Keratinocyte (primary cell): ENCODE measurements at regions not wholly inside any gene's neighbourhood (a gene's known extent, or its start where the extent isn't known, plus 50 kb on each side); places are given as distances from the start of the nearest gene placed in this dataset.

ENCODE experiments used
- DNase-seq: peaks from one replicate; pipeline ENCODE4 v3.0.0-alpha.2; 2011; ENCODE audit warnings: low read depth, missing footprints, low spot score
- FAIRE-seq: peaks from 2 replicates; lab custom pipeline; 2011; peaks lifted over from hg19 to GRCh38; lab: Jason Lieb, UNC
- H2AFZ ChIP-seq: 2 replicates; pipeline ENCODE4 v1.6.0; 2012; ENCODE audit warnings: low read length, control low read depth, inconsistent platforms; ENCODE audit not compliant: control insufficient read depth
- H3K27ac ChIP-seq: 2 replicates; pipeline ENCODE4 v1.5.1; 2011; ENCODE audit warnings: low read length; ENCODE audit not compliant: control insufficient read depth, insufficient read depth
- H3K27me3 ChIP-seq: 3 replicates; pipeline ENCODE4 v1.6.0; 2011; ENCODE audit warnings: low read length; ENCODE audit not compliant: control insufficient read depth, insufficient read depth; ENCODE audit errors: extremely low read depth
- H3K36me3 ChIP-seq, 2 experiments: 2 replicates in 1 of 2; 3 replicates in 1 of 2; pipeline ENCODE4 v1.5.1; 2011; ENCODE audit warnings: low read length in 2 of 2, mild to moderate bottlenecking in 1 of 2; ENCODE audit not compliant: control insufficient read depth in 2 of 2, insufficient read depth in 2 of 2; ENCODE audit errors: extremely low read depth in 1 of 2
- H3K4me1 ChIP-seq: 3 replicates; pipeline ENCODE4 v1.5.1; 2011; ENCODE audit warnings: low read length; ENCODE audit not compliant: control insufficient read depth, insufficient read depth; ENCODE audit errors: extremely low read depth
- H3K4me2 ChIP-seq: 3 replicates; pipeline ENCODE4 v1.6.0; 2011; ENCODE audit warnings: low read depth, low read length; ENCODE audit not compliant: control insufficient read depth, insufficient read depth; ENCODE audit errors: extremely low read depth
- H3K4me3 ChIP-seq, 3 experiments: fragments of 200-600 bp in 1 of 3; sonication (generic) in 1 of 3; 2 replicates in 2 of 3; 3 replicates in 1 of 3; pipeline ENCODE4 v1.5.1; 2011 to 2016; ENCODE audit warnings: low read length in 3 of 3, mild to moderate bottlenecking in 3 of 3, control low read depth in 2 of 3, inconsistent platforms in 1 of 3, low read depth in 1 of 3, mixed read lengths in 1 of 3, mixed run types in 1 of 3, moderate library complexity in 1 of 3; ENCODE audit not compliant: control insufficient read depth in 2 of 3, insufficient read depth in 2 of 3; ENCODE audit errors: extremely low read depth in 1 of 3
- H3K79me2 ChIP-seq: 2 replicates; pipeline ENCODE4 v1.6.0; 2012; ENCODE audit warnings: low read length; ENCODE audit not compliant: control insufficient read depth, insufficient read depth
- H3K9ac ChIP-seq: 3 replicates; pipeline ENCODE4 v1.6.0; 2011; ENCODE audit warnings: low read length; ENCODE audit not compliant: control insufficient read depth, insufficient read depth; ENCODE audit errors: extremely low read depth
- H3K9me1 ChIP-seq: 3 replicates; pipeline ENCODE4 v1.6.0; 2011; ENCODE audit warnings: low read length; ENCODE audit not compliant: control insufficient read depth, insufficient read depth; ENCODE audit errors: extremely low read depth
- H3K9me3 ChIP-seq: 2 replicates; pipeline ENCODE4 v1.5.1; 2012; ENCODE audit warnings: low read depth, low read length; ENCODE audit not compliant: control insufficient read depth
- H4K20me1 ChIP-seq: 3 replicates; pipeline ENCODE4 v1.6.0; 2011; ENCODE audit warnings: low read length; ENCODE audit not compliant: control insufficient read depth, insufficient read depth; ENCODE audit errors: extremely low read depth
- CTCF ChIP-seq, 3 experiments: IDR thresholded peaks in 1 of 3; conservative IDR thresholded peaks in 1 of 3; optimal IDR thresholded peaks in 1 of 3; 2 replicates in 2 of 3; 3 replicates in 1 of 3; pipeline versions ENCODE3 to v1.5.1; 2011; ENCODE audit warnings: low read length in 3 of 3, mild to moderate bottlenecking in 3 of 3, moderate library complexity in 2 of 3, control low read depth in 1 of 3, inconsistent platforms in 1 of 3; ENCODE audit not compliant: insufficient read depth in 2 of 3; ENCODE audit errors: extremely low read depth in 1 of 3
- EZH2 ChIP-seq: IDR thresholded peaks from one replicate; pipeline ENCODE4 v1.6.1; 2012; ENCODE audit warnings: inconsistent platforms, mild to moderate bottlenecking, low read length, moderate library complexity
- dilution Hi-C: fragments of 300-500 bp; cut with MboI; formaldehyde crosslinking; loops from one replicate; pipeline ENCODE4 v1.7.0; 2020; ENCODE audit warnings: low sequenced_read_pairs; ENCODE audit not compliant: extremely low pct_ligation_motif_present

- H3K4me2 ChIP-seq: no peak overlapping the region
- no peak overlapping the region for H3K9ac ChIP-seq
- H3K4me1 ChIP-seq: no peaks in the 10 kb centered on the region
- no peak overlapping the region for H2AFZ ChIP-seq
- no peaks in the 10 kb centered on the region for H3K36me3 ChIP-seq
- no peak overlapping the region for H3K27ac ChIP-seq
- H3K4me3 ChIP-seq: no peak overlapping the region
- H3K79me2 ChIP-seq: no peaks in the 10 kb centered on the region
- TF ChIP-seq CTCF (optimal IDR thresholded peaks at IDR 0.05 in 1 of 3, IDR thresholded peaks at IDR 0.05 in 1 of 3, conservative IDR thresholded peaks at IDR 0.05 in 1 of 3; ENCODE audit: extremely low read depth in 1 of 3, insufficient read depth in 2 of 3, low read length in 3 of 3) (no peak), EZH2 (no peak)
- FAIRE-seq: no peak
- no peaks in the 10 kb centered on the region for H3K9me1 ChIP-seq
- no peaks in the 10 kb centered on the region for H3K27me3 ChIP-seq
- H3K9me3 ChIP-seq: no peaks in the 10 kb centered on the region
- no peak for DNase-seq
- dilution Hi-C loops: no loop called here
- H4K20me1 ChIP-seq: no peaks in the 10 kb centered on the region
These were observed 1336.9 kb downstream of the XPNPEP1 start for GRCh38 chr10:108586424-108586823.

- no peak for FAIRE-seq
- no peaks in the 10 kb centered on the region for H3K36me3 ChIP-seq
- no peaks in the 10 kb centered on the region for H3K4me1 ChIP-seq
- H3K27me3 ChIP-seq: no peaks in the 10 kb centered on the region
- no peak overlapping the region for H3K4me3 ChIP-seq
- no peak overlapping the region for H3K4me2 ChIP-seq
- dilution Hi-C loops: no loop called here
- H4K20me1 ChIP-seq: no peaks in the 10 kb centered on the region
- no peak overlapping the region for H3K27ac ChIP-seq
- H2AFZ ChIP-seq: no peak overlapping the region
- no peaks in the 10 kb centered on the region for H3K9me3 ChIP-seq
- no peaks in the 10 kb centered on the region for H3K9me1 ChIP-seq
- H3K9ac ChIP-seq: no peak overlapping the region
- H3K79me2 ChIP-seq: no peaks in the 10 kb centered on the region
- DNase-seq: no peak
- TF ChIP-seq CTCF (optimal IDR thresholded peaks at IDR 0.05 in 1 of 3, IDR thresholded peaks at IDR 0.05 in 1 of 3, conservative IDR thresholded peaks at IDR 0.05 in 1 of 3; ENCODE audit: extremely low read depth in 1 of 3, insufficient read depth in 2 of 3, low read length in 3 of 3) (no peak), EZH2 (no peak)
These were observed 1339.4 kb downstream of the XPNPEP1 start for GRCh38 chr10:108583877-108584276.
